ENCODE measurements at regions not wholly inside any gene's neighbourhood (a gene's known extent, or its start where the extent isn't known, plus 50 kb on each side); places are given as distances from the start of the nearest gene placed in this dataset.

DNA sequence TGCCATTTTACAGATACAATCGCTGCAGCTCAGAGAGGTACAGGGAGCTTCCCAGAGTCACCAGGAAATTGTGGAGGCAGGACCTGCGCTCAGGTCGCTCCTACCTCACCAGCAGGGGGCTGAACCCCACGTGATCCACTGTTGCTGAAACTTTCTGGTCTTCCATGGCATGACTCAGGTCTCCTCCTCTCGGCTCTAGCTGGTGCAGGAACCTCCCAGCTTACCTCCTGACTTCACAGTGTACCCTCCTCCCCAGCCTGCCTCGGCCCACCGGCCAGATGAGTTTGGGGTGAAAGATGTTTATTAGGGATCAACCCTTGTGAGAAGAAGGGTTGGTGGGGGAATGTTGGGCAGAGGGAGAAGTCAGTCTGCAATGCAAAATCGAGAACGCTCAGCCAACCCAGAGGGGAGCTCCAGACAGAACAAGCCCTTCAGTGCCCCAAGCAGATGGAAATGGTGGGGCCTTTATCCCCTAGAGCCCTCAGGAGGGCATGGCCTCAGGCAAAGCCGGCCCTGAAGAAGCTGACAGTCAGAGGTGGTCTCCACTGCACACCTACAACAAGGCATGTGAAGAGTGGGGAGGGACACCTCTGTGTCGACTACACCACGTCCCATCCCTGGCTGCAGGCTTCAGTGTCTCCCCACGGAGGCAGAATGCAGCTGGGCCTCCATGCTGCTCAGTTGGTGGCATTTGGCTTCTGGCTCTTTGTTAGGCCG, 118.6 kb upstream of the PRR20G start:
- Histone ChIP-seq H3K4me1 (replicated peaks; ENCODE audit: insufficient read depth) (no peaks in the 10 kb centered on the region), H3K4me3 (no peak overlapping the region), H3K9me3 (ENCODE audit: insufficient read depth, low read depth) (no peaks in the 10 kb centered on the region), H3K9me2 (ENCODE audit: insufficient read depth) (no peaks in the 10 kb centered on the region), H3K27me3 (ENCODE audit: insufficient read depth, low read depth) (peaks cover 59% of the 10 kb centered on the region), H3K27ac (no peak overlapping the region), H4K20me1 (ENCODE audit: insufficient read depth) (no peaks in the 10 kb centered on the region), H3K79me2 (ENCODE audit: low read depth) (no peaks in the 10 kb centered on the region), H3F3A (ENCODE audit: insufficient read depth, low read depth) (no peaks in the 10 kb centered on the region), H3K36me3 (ENCODE audit: low read depth) (no peaks in the 10 kb centered on the region), H3K4me2 (no peak overlapping the region), H2AFZ (no peak overlapping the region)
- no TSS peak for BruUV-seq (replicated peaks)
- CTCF ChIA-PET: no interaction called here
- TF ChIP-seq EZH2 (IDR thresholded peaks at IDR 0.05; ENCODE audit: low read depth): no peak
- TF ChIP-seq, protein P1, sequence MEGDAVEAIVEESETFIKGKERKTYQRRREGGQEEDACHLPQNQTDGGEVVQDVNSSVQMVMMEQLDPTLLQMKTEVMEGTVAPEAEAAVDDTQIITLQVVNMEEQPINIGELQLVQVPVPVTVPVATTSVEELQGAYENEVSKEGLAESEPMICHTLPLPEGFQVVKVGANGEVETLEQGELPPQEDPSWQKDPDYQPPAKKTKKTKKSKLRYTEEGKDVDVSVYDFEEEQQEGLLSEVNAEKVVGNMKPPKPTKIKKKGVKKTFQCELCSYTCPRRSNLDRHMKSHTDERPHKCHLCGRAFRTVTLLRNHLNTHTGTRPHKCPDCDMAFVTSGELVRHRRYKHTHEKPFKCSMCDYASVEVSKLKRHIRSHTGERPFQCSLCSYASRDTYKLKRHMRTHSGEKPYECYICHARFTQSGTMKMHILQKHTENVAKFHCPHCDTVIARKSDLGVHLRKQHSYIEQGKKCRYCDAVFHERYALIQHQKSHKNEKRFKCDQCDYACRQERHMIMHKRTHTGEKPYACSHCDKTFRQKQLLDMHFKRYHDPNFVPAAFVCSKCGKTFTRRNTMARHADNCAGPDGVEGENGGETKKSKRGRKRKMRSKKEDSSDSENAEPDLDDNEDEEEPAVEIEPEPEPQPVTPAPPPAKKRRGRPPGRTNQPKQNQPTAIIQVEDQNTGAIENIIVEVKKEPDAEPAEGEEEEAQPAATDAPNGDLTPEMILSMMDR (conservative IDR thresholded peaks at IDR 0.05): peak; percentile 39; the same call in 1 of the 2 replicates
- peak; percentile 30 to 39 for DNase-seq
- intact Hi-C loops (cut with micrococcal nuclease; ENCODE audit: unreplicated experiment): no loop called here
- POLR2A ChIA-PET (ENCODE audit: unreplicated experiment): interaction anchor here (0.7 kb wide), 1 partner anchor 495 kb away, joined by 3 read pairs; no protein-coding TSS in a partner anchor

DNA sequence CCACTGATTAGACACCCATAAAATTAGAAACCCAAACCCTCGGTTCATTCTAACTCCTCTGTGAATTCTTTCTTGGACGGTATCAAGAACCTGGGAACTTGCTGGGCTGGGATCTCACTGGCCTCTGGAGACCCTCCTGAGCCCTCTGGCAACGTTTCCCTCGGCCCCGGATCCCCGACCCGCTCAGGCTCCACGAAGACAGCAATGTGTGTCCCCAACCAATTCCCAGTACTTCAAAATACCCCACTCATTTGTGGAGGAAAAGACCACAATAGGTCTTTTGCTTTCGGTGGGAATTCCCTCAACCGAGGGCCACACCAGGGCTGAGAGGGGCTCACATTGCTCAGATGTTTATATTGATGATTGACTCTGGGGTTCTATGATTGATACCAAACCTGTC, 117.9 kb upstream of the PRR20G start:
- no peaks in the 10 kb centered on the region for H3K9me2 ChIP-seq (ENCODE audit: insufficient read depth)
- no peaks in the 10 kb centered on the region for H3K79me2 ChIP-seq (ENCODE audit: low read depth)
- no peaks in the 10 kb centered on the region for H3K4me1 ChIP-seq (replicated peaks; ENCODE audit: insufficient read depth)
- no peak overlapping the region for H3K27ac ChIP-seq
- H3K36me3 ChIP-seq (ENCODE audit: low read depth): no peaks in the 10 kb centered on the region
- intact Hi-C loops (cut with micrococcal nuclease; ENCODE audit: unreplicated experiment): no loop called here
- no peak for DNase-seq
- ChIA-PET POLR2A (ENCODE audit: unreplicated experiment) (interaction anchor here (0.7 kb wide), 1 partner anchor 494 kb away, joined by 3 read pairs; no protein-coding TSS in a partner anchor), CTCF (no interaction called here)
- H3F3A ChIP-seq (ENCODE audit: insufficient read depth, low read depth): no peaks in the 10 kb centered on the region
- no TSS peak for BruUV-seq (replicated peaks)
- H3K9me3 ChIP-seq (ENCODE audit: insufficient read depth, low read depth): no peaks in the 10 kb centered on the region
- no peak overlapping the region for H3K4me3 ChIP-seq
- H3K27me3 ChIP-seq (ENCODE audit: insufficient read depth, low read depth): peaks cover 53% of the 10 kb centered on the region
- H3K4me2 ChIP-seq: no peak overlapping the region
- no peak for TF ChIP-seq EZH2 (IDR thresholded peaks at IDR 0.05; ENCODE audit: low read depth)
- TF ChIP-seq, protein P1 (conservative IDR thresholded peaks at IDR 0.05): no peak
- H2AFZ ChIP-seq: no peak overlapping the region
- no peaks in the 10 kb centered on the region for H4K20me1 ChIP-seq (ENCODE audit: insufficient read depth)

DNA sequence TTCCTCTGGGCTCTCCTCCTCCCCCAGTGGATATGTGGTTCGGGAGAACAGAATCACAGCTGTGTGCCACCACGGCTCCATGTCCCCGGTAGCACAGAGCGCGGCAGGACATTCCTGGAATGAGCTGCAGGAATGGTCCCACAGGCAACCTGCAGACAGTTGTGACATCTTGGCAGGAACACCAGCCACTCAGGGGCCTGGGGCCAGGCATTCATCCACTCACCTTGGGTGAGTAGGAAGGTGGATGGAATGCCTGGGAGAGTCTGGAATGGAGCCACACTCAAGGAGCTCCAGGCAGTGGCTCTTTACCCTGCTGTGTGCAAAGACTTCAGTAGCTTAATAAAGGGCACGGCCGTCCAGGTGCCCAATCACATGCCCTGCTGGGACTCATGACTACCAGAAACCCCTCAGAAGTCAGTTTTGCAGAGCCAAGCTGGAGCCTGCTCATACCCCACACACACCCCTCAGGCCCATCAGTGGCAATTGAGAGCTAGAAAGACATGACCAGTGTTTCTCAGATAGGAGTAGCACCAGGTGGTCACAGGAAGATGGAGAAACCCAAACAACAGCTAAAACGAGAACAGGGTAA, 117.3 kb upstream of the PRR20G start:
- Histone ChIP-seq H3K27ac (no peak overlapping the region), H3K4me1 (replicated peaks; ENCODE audit: insufficient read depth) (no peaks in the 10 kb centered on the region), H2AFZ (no peak overlapping the region), H3K36me3 (ENCODE audit: low read depth) (no peaks in the 10 kb centered on the region), H3K27me3 (ENCODE audit: insufficient read depth, low read depth) (peaks cover 47% of the 10 kb centered on the region), H3K79me2 (ENCODE audit: low read depth) (no peaks in the 10 kb centered on the region), H3K4me2 (no peak overlapping the region), H3K4me3 (no peak overlapping the region), H3F3A (ENCODE audit: insufficient read depth, low read depth) (no peaks in the 10 kb centered on the region), H3K9me3 (ENCODE audit: insufficient read depth, low read depth) (no peaks in the 10 kb centered on the region), H4K20me1 (ENCODE audit: insufficient read depth) (no peaks in the 10 kb centered on the region), H3K9me2 (ENCODE audit: insufficient read depth) (no peaks in the 10 kb centered on the region)
- BruUV-seq (replicated peaks): no TSS peak
- intact Hi-C loops (cut with micrococcal nuclease; ENCODE audit: unreplicated experiment): no loop called here
- DNase-seq: no peak
- TF ChIP-seq EZH2 (IDR thresholded peaks at IDR 0.05; ENCODE audit: low read depth): no peak
- TF ChIP-seq, protein P1 (conservative IDR thresholded peaks at IDR 0.05): no peak
- CTCF ChIA-PET: no interaction called here
- POLR2A ChIA-PET (ENCODE audit: unreplicated experiment): no interaction called here
